T-helper 1 cell treated with Interleukin-12 subunit alpha and Interleukin-12 subunit beta and Interleukin-4 antibody, amounts not matched to agents 30 μg/mL and 1 μg/mL, for 36 hours (primary cell): ENCODE measurements at regions not wholly inside any gene's neighbourhood (a gene's known extent, or its start where the extent isn't known, plus 50 kb on each side); places are given as distances from the start of the nearest gene placed in this dataset.

ENCODE experiments used
- H3K27ac Mint-ChIP-seq: one replicate; pipeline ENCODE4 v1.8.0; 2021; ENCODE audit warnings: mild to moderate bottlenecking, mixed read lengths
- H3K27me3 Mint-ChIP-seq: one replicate; pipeline ENCODE4 v1.8.0; 2021; ENCODE audit warnings: low read depth, mixed read lengths
- H3K36me3 Mint-ChIP-seq: one replicate; pipeline ENCODE4 v1.8.0; 2021; ENCODE audit warnings: low read depth, mixed read lengths
- H3K4me1 Mint-ChIP-seq: one replicate; pipeline ENCODE4 v1.8.0; 2021; ENCODE audit warnings: low read depth, mixed read lengths
- H3K4me3 Mint-ChIP-seq: one replicate; pipeline ENCODE4 v1.8.0; 2021; ENCODE audit warnings: mild to moderate bottlenecking, moderate library complexity, mixed read lengths
- H3K9me3 Mint-ChIP-seq: one replicate; pipeline ENCODE4 v1.8.0; 2021; ENCODE audit warnings: mixed read lengths

DNA sequence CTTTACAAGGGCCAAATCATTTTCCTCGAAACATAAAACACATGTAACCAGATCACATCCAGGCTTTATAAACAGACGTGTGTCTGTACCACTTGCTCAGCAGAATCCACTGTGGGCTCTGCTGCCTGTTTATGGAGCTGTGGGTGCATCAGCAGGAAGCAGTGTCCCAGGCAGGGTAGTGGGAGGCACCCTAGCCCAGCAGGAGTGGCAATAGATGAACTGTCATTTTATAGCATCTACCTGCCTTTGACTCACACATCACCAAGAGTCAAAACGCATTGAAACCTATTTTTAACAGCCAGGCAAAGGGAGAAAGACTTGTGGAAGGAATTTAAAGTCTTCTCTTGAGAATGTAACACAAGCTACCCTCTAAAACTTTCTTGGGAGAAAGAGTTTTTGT lies 169.1 kb upstream of the TENM3 start:
- no peaks in the 10 kb centered on the region for H3K27me3 Mint-ChIP-seq
- H3K27ac Mint-ChIP-seq: no peak overlapping the region
- H3K4me1 Mint-ChIP-seq: no peaks in the 10 kb centered on the region
- H3K4me3 Mint-ChIP-seq: no peak overlapping the region
- H3K36me3 Mint-ChIP-seq: no peaks in the 10 kb centered on the region
- peaks cover 19% of the 10 kb centered on the region for H3K9me3 Mint-ChIP-seq

- Mint-ChIP-seq H3K9me3 (peaks cover 19% of the 10 kb centered on the region), H3K4me3 (no peak overlapping the region), H3K27ac (no peak overlapping the region), H3K36me3 (no peaks in the 10 kb centered on the region), H3K27me3 (no peaks in the 10 kb centered on the region), H3K4me1 (no peaks in the 10 kb centered on the region)
Measured at GRCh38 chr4:182074810-182075209, 168.4 kb upstream of the TENM3 start.

DNA sequence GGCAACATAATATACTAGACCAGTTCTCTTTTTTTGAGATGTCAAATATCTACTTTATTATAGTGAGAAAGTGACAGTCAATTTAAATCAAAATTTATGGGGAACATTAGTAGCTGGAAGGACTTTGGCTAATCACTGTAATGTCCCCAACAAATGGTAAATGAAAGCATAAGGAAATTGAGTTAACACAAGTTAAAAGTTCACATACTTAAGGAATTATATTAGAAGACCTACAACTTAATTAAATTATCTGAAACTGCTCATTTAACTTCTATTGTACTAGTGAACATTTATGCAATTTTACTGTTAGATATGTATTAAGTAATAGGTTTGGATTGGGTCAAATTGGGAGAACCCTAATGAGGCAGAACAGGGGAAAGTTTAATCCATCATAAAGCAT lies 160.3 kb upstream of the TENM3 start:
- Mint-ChIP-seq H3K36me3 (no peaks in the 10 kb centered on the region), H3K27me3 (no peaks in the 10 kb centered on the region), H3K9me3 (no peaks in the 10 kb centered on the region)

GRCh38 chr4:182083671-182084410 lies 159.4 kb upstream of the TENM3 start:
- H3K36me3 Mint-ChIP-seq: no peaks in the 10 kb centered on the region
- no peaks in the 10 kb centered on the region for H3K9me3 Mint-ChIP-seq
- no peaks in the 10 kb centered on the region for H3K27me3 Mint-ChIP-seq
- no peak overlapping the region for H3K27ac Mint-ChIP-seq
- H3K4me1 Mint-ChIP-seq: no peaks in the 10 kb centered on the region
- no peak overlapping the region for H3K4me3 Mint-ChIP-seq

More for the DNA sequence above, 160.3 kb upstream of the TENM3 start:
- no peak overlapping the region for H3K27ac Mint-ChIP-seq
- no peak overlapping the region for H3K4me3 Mint-ChIP-seq
- H3K4me1 Mint-ChIP-seq: no peaks in the 10 kb centered on the region

GRCh38 chr4:182085051-182085480 lies 158.1 kb upstream of the TENM3 start:
- Mint-ChIP-seq H3K27me3 (no peaks in the 10 kb centered on the region), H3K9me3 (no peaks in the 10 kb centered on the region), H3K27ac (no peak overlapping the region), H3K36me3 (no peaks in the 10 kb centered on the region), H3K4me1 (no peaks in the 10 kb centered on the region), H3K4me3 (no peak overlapping the region)

- Mint-ChIP-seq H3K9me3 (peaks cover 3% of the 10 kb centered on the region), H3K4me1 (no peaks in the 10 kb centered on the region), H3K27ac (no peak overlapping the region), H3K36me3 (no peaks in the 10 kb centered on the region), H3K27me3 (no peaks in the 10 kb centered on the region), H3K4me3 (no peak overlapping the region)
Measured at GRCh38 chr4:182089326-182089725, 153.9 kb upstream of the TENM3 start.

DNA sequence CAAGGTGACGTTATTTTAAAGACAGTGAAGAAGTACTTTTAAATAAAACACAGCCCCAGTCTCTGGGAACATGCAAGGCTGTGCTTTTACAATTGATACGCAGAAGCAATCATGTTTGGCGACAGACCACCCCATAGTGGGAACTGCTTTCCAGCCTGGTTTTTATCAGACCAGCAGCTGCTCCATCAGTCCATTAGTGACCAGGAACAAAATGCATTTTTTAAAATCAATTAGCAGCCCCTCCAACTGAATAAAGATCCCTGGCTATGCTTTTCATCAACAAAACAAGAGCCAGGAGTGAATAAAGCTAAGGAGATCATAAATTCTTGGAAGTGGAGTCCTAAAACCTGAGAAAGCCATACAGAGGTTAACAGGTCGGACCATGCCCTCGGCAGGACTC lies 153.0 kb upstream of the TENM3 start:
- no peaks in the 10 kb centered on the region for H3K4me1 Mint-ChIP-seq
- no peak overlapping the region for H3K4me3 Mint-ChIP-seq
- H3K9me3 Mint-ChIP-seq: peaks cover 7% of the 10 kb centered on the region
- H3K27me3 Mint-ChIP-seq: no peaks in the 10 kb centered on the region
- no peak overlapping the region for H3K27ac Mint-ChIP-seq
- H3K36me3 Mint-ChIP-seq: no peaks in the 10 kb centered on the region

- Mint-ChIP-seq H3K4me3 (no peak overlapping the region), H3K27me3 (no peaks in the 10 kb centered on the region), H3K36me3 (no peaks in the 10 kb centered on the region), H3K9me3 (peaks cover 7% of the 10 kb centered on the region), H3K4me1 (no peaks in the 10 kb centered on the region), H3K27ac (no peak overlapping the region)
Measured at GRCh38 chr4:182091128-182091527, 152.1 kb upstream of the TENM3 start.

DNA sequence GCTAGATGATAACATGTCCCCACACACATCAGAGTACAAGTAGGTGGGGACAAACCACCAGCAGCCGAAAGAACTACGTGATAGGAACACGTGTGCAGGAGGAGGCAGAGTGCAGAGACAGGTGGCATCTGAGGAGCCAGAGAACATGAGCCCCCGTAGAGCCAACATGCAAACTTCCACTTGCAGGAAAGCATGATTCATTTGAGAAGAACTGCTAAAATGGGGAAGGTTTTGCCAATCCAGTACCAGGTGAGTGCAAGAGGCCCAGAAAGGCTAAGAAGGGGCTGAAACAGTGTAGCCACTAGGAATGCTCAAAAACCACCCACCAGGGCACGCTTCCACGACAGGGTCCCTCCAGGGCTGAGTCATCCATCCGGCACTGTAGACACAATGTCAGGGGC lies 149.8 kb upstream of the TENM3 start:
- H3K9me3 Mint-ChIP-seq: peaks cover 7% of the 10 kb centered on the region
- no peaks in the 10 kb centered on the region for H3K4me1 Mint-ChIP-seq
- no peaks in the 10 kb centered on the region for H3K27me3 Mint-ChIP-seq
- H3K4me3 Mint-ChIP-seq: no peak overlapping the region
- no peaks in the 10 kb centered on the region for H3K36me3 Mint-ChIP-seq
- H3K27ac Mint-ChIP-seq: no peak overlapping the region

- Mint-ChIP-seq H3K27me3 (no peaks in the 10 kb centered on the region), H3K9me3 (peaks cover 7% of the 10 kb centered on the region), H3K36me3 (no peaks in the 10 kb centered on the region), H3K4me1 (no peaks in the 10 kb centered on the region), H3K4me3 (no peak overlapping the region), H3K27ac (no peak overlapping the region)
Measured at GRCh38 chr4:182093935-182094334, 149.3 kb upstream of the TENM3 start.

- Mint-ChIP-seq H3K27me3 (no peaks in the 10 kb centered on the region), H3K9me3 (no peaks in the 10 kb centered on the region), H3K27ac (no peak overlapping the region), H3K36me3 (no peaks in the 10 kb centered on the region), H3K4me1 (no peaks in the 10 kb centered on the region), H3K4me3 (no peak overlapping the region)
Measured at GRCh38 chr4:182101618-182102017, 141.6 kb upstream of the TENM3 start.

DNA sequence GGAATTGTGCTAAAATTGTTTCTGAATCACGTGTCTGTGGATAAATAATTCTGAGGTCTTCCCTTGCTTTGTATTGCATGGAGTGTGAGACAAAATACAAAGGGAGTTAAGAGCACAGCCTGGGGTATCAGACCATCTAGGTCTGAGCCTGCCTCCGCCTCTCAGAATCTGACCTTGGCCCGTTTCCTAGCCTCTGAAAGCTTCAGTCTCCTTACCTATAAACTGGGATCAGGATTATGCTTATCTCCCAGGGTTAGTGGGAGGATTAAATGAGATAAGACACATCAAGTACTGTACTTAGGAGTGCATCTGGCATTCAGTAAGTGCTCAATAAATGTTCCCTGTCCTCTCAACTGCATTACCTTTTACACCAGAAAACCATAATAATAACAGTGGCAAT lies 140.6 kb upstream of the TENM3 start:
- no peaks in the 10 kb centered on the region for H3K36me3 Mint-ChIP-seq
- no peak overlapping the region for H3K4me3 Mint-ChIP-seq
- H3K27ac Mint-ChIP-seq: no peak overlapping the region
- H3K9me3 Mint-ChIP-seq: no peaks in the 10 kb centered on the region
- H3K4me1 Mint-ChIP-seq: no peaks in the 10 kb centered on the region
- H3K27me3 Mint-ChIP-seq: no peaks in the 10 kb centered on the region

DNA sequence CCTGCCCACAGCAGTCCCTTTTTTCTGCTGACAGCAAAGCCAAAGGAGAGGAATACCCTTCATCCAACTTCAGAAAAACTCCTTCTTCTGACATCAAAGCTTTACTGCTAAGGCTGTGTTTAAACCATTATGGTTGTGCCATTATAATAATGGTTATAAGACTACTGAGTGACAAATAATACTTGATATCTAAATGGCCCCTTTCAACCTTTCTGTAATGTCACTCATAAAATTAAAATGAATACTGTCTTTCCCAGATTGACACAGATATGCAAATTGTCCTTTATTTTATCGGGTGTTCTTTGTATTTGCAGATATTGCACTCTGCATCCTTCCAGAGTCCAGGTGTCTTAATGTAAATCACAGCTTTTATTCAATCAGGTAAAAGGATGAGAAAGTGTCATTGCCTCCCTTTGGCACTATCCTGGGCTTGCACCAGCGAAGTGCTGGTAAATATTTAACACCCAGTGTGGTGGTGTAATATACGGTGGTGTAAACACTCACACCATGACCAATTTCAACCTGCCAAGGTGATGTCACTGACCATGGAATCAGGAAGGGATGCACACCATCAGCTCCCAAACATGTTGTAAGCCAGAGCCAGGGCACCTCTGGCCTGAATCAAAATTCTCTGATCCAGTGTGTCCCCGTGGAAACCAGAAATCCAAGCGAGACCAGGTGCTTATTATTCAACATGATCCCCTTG lies 139.4 kb upstream of the TENM3 start:
- H3K4me3 Mint-ChIP-seq: no peak overlapping the region
- no peaks in the 10 kb centered on the region for H3K9me3 Mint-ChIP-seq
- no peaks in the 10 kb centered on the region for H3K4me1 Mint-ChIP-seq
- no peaks in the 10 kb centered on the region for H3K27me3 Mint-ChIP-seq
- no peak overlapping the region for H3K27ac Mint-ChIP-seq
- no peaks in the 10 kb centered on the region for H3K36me3 Mint-ChIP-seq

GRCh38 chr4:182105416-182105815 lies 137.8 kb upstream of the TENM3 start:
- no peak overlapping the region for H3K4me3 Mint-ChIP-seq
- H3K9me3 Mint-ChIP-seq: no peaks in the 10 kb centered on the region
- H3K4me1 Mint-ChIP-seq: no peaks in the 10 kb centered on the region
- no peaks in the 10 kb centered on the region for H3K27me3 Mint-ChIP-seq
- H3K36me3 Mint-ChIP-seq: no peaks in the 10 kb centered on the region
- no peak overlapping the region for H3K27ac Mint-ChIP-seq

DNA sequence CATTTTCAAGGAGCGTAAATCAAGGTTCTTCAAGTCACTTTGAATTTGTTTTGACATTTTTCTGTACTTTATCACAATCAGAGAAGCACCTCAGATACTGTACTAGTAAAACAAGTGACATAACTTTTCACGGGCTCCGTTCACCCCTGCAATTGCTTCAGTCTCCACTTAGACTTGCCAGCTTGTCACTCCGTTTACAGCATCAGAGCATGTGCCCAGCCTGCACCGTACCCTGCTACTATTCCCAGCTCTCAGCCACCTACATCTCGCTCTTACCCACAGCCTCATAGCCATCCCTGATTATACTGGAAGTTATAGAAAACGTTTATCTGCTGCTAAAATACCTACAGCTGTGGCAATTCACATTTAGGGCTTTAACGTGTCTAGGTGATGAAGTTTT lies 135.3 kb upstream of the TENM3 start:
- Mint-ChIP-seq H3K4me3 (no peak overlapping the region), H3K9me3 (no peaks in the 10 kb centered on the region), H3K4me1 (no peaks in the 10 kb centered on the region), H3K36me3 (no peaks in the 10 kb centered on the region), H3K27ac (no peak overlapping the region), H3K27me3 (no peaks in the 10 kb centered on the region)
